GM13977 (cell line): ENCODE measurements at regions not wholly inside any gene's neighbourhood (a gene's known extent, or its start where the extent isn't known, plus 50 kb on each side); places are given as distances from the start of the nearest gene placed in this dataset.

ENCODE experiments used
- DNase-seq: peaks from one replicate; pipeline ENCODE4 v3.0.0; 2012; ENCODE audit warnings: low spot score
- CTCF ChIP-seq: IDR thresholded peaks from 2 replicates; pipeline ENCODE4 v1.5.1; 2012; ENCODE audit warnings: mild to moderate bottlenecking, control low read depth; ENCODE audit not compliant: insufficient read depth; ENCODE audit errors: extremely low read depth, missing control alignments
- in situ Hi-C: fragments of 300-500 bp; cut with MboI; formaldehyde crosslinking; loops from one replicate; pipeline ENCODE4 v1.12.0; 2022; ENCODE audit warnings: low sequenced_read_pairs, low pct_unique_long_range_greater_than_20kb, mixed read lengths, inconsistent platforms; ENCODE audit not compliant: unreplicated experiment

DNA sequence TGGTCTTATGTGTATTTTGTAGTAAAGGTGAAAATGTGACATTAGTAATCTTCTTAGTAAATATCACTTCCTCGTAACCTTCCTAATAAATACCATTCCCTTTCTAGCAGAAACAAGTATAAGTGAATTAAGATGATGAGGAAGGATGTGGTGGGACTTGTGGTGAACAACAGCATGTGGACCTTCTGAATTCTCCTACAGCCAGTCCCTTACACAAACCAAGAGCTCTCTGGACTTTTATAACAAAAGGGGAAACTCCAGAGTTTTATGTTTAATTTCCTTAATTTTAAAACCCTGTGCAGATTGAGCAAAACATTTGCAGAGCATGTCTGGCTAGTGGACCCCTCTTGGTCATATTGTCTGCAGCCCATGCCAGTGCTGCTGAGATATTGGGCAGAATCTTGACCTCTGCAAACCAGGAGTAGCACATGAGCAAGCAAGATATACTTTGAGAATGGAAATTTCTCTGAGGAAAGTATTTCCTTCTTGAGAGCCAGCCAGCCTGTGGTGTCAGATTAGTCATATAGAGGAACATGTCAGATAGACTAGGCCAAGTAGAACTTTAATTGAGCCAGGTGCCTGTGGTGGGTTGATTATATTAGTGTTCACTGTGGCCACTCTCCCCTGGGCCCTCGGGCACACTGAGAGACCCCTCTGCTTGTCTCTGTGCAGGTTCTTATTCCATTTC is 328.2 kb downstream of the DKK2 start:
- no peak for DNase-seq
- in situ Hi-C loops: no loop called here

DNA sequence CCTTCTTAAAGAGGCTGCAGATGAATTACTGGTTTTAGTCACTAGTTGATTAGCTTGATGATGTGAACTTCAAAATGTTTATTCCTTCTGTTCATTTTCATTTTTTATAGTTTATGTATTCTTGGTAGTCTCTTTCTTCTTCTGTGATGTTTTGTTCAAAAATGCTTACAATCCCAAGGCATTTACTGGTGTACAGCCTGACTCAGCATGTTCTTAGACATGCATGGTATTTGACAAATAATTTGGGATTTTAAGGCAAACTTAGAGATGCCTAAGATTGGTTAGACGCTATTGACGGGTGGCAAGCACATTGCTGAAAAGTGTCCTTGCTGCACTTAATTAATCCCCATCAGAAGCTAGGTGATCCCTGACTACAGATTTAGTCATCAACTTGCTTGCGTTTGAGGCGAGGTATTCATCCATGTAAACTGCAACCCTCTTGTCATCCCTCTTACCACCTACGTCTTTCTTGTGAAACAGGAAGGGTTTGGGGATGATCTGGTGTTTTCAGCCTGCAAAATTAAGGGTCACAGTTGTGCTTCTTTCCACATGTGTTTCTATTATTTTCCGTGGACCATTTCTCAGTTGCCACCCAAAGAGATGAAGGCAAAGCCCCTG is 331.8 kb downstream of the DKK2 start:
- no peak for TF ChIP-seq CTCF

More for the DNA sequence above, 328.2 kb downstream of the DKK2 start:
- no peak for TF ChIP-seq CTCF

GRCh38 chr4:106700321-106700720 is 331.7 kb upstream of the GIMD1 start:
- in situ Hi-C loops: no loop called here
- DNase-seq: no peak
- no peak for TF ChIP-seq CTCF

More for the DNA sequence above, 331.8 kb downstream of the DKK2 start:
- DNase-seq: no peak
- in situ Hi-C loops: no loop called here

DNA sequence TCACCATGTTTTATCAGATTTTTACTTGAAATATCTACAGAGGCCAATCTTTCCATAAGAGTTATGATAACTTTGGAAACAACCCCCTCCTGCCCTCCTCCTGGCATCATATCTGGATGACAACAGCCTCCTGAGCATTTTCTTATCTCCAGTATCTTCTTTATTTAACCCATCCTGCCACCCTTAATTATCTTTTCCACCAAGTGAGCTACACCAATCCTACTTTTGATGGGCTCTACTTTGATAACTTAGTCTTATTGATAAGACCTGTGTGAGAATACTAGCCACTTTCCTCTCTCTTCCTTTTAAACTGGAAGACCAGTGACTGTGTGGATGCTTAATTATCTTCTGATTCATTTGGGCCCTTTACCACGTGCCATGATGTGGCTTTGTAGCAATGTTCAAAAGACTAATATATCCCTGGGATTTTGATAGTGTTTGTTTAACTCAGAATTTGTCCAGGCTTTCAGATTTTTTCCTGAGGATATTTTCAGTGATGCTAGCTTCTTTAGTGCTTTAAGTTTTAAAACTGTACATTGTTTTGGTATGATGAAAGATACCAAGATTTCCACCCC is 330.1 kb upstream of the GIMD1 start:
- DNase-seq: no peak
- no peak for TF ChIP-seq CTCF
- in situ Hi-C loops: no loop called here

GRCh38 chr4:106695501-106696262 is 327.1 kb upstream of the GIMD1 start:
- TF ChIP-seq CTCF: no peak
- in situ Hi-C loops: no loop called here
- no peak for DNase-seq

- TF ChIP-seq CTCF: no peak
- in situ Hi-C loops: no loop called here
- no peak for DNase-seq
Observed at GRCh38 chr4:106694232-106694631, 325.7 kb upstream of the GIMD1 start.
